ENCODE measurements at regions not wholly inside any gene's neighbourhood (a gene's known extent, or its start where the extent isn't known, plus 50 kb on each side); places are given as distances from the start of the nearest gene placed in this dataset.

DNA sequence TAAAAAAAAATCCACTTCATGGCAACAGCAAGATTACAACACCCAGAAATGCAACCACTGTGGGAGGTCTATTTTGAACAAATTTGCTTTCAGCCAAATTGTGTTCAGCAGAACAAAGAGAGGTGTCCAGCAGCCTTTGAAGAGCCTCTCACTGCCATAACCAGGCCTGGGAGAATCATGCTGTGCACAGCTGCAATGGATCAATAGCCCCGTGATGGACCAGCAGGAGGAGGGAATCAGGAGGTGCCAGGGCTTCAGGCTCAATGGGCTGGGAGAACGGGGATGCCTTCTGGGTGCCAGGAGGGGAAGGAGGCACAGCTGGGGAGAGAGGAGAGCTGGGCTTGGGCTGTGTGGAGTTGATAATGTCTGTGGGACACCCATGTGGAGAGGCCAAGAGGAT is 366.2 kb upstream of the EEF2KMT start:
- TF ChIP-seq, protein P1, sequence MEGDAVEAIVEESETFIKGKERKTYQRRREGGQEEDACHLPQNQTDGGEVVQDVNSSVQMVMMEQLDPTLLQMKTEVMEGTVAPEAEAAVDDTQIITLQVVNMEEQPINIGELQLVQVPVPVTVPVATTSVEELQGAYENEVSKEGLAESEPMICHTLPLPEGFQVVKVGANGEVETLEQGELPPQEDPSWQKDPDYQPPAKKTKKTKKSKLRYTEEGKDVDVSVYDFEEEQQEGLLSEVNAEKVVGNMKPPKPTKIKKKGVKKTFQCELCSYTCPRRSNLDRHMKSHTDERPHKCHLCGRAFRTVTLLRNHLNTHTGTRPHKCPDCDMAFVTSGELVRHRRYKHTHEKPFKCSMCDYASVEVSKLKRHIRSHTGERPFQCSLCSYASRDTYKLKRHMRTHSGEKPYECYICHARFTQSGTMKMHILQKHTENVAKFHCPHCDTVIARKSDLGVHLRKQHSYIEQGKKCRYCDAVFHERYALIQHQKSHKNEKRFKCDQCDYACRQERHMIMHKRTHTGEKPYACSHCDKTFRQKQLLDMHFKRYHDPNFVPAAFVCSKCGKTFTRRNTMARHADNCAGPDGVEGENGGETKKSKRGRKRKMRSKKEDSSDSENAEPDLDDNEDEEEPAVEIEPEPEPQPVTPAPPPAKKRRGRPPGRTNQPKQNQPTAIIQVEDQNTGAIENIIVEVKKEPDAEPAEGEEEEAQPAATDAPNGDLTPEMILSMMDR (IDR thresholded peaks at IDR 0.05), result no peak
- no peak for TF ChIP-seq POLR2AphosphoS5 (IDR thresholded peaks at IDR 0.05)
